Testis (tissue), 2 donors: ENCODE measurements at regions not wholly inside any gene's neighbourhood (a gene's known extent, or its start where the extent isn't known, plus 50 kb on each side); places are given as distances from the start of the nearest gene placed in this dataset.

ENCODE experiments used
- CTCF ChIP-seq, 3 experiments: fragments of 450-650 bp in 2 of 3; fragments of 200-600 bp in 1 of 3; sonication (generic) in 1 of 3; IDR thresholded peaks; one replicate each; pipeline ENCODE4 v1.5.1; 2016 to 2019; ENCODE audit warnings: antibody characterized with exemption in 3 of 3, mild to moderate bottlenecking in 2 of 3, moderate library complexity in 1 of 3
- POLR2A ChIP-seq: fragments of 450-650 bp; IDR thresholded peaks from one replicate; pipeline ENCODE4 v1.6.1; 2017; ENCODE audit warnings: antibody characterized with exemption, mild to moderate bottlenecking, moderate library complexity

GRCh38 chr7:81594767-81595166 is 175.1 kb downstream of the HGF start:
- TF ChIP-seq CTCF (IDR thresholded peaks at IDR 0.05) (no peak), POLR2A (no peak)
